HTR-8/SVneo (cell line): ENCODE measurements at regions not wholly inside any gene's neighbourhood (a gene's known extent, or its start where the extent isn't known, plus 50 kb on each side); places are given as distances from the start of the nearest gene placed in this dataset.

Experiments used
- DNase-seq: peaks from one replicate; pipeline ENCODE4 v3.0.0; 2011; ENCODE audit warnings: low spot score, mixed read lengths; ENCODE audit not compliant: insufficient read length
- FAIRE-seq: peaks from 2 replicates; lab custom pipeline; 2011; peaks lifted over from hg19 to GRCh38; lab: Jason Lieb, UNC

- DNase-seq (peak; percentile 36), FAIRE-seq (peak; percentile 65)
These were observed 364.9 kb upstream of the PMFBP1 start for GRCh38 chr16:72536723-72537435.

GRCh38 chr16:72532906-72533410, 361.0 kb upstream of the PMFBP1 start:
- FAIRE-seq (no peak), DNase-seq (peak; percentile 28)

GRCh38 chr16:72530434-72530833, 358.5 kb upstream of the PMFBP1 start:
- FAIRE-seq (peak; percentile 90), DNase-seq (peak; percentile 56)

GRCh38 chr16:72523087-72523486, 351.1 kb upstream of the PMFBP1 start:
- FAIRE-seq (peak; percentile 77), DNase-seq (no peak)

GRCh38 chr16:72517154-72517553, 345.2 kb upstream of the PMFBP1 start:
- DNase-seq (no peak), FAIRE-seq (peak; percentile 9)

- FAIRE-seq (no peak), DNase-seq (no peak)
These were observed 339.2 kb upstream of the PMFBP1 start for GRCh38 chr16:72511171-72511570.

GRCh38 chr16:72508191-72508590, 336.2 kb upstream of the PMFBP1 start:
- no peak for DNase-seq
- no peak for FAIRE-seq

- no peak for FAIRE-seq
- no peak for DNase-seq
These were observed 330.6 kb upstream of the PMFBP1 start for GRCh38 chr16:72502594-72503005.

- DNase-seq = peak; percentile 59
These were observed 330.0 kb upstream of the PMFBP1 start for GRCh38 chr16:72501739-72502593.

GRCh38 chr16:72500545-72500944, 328.6 kb upstream of the PMFBP1 start:
- FAIRE-seq = no peak
- no peak for DNase-seq

More at GRCh38 chr16:72501739-72502593, 330.0 kb upstream of the PMFBP1 start:
- FAIRE-seq = peak; percentile 97

GRCh38 chr16:72493716-72494415, 321.9 kb upstream of the PMFBP1 start:
- FAIRE-seq = no peak
- peak; percentile 25 for DNase-seq

- DNase-seq = no peak
- no peak for FAIRE-seq
These were observed 315.3 kb upstream of the PMFBP1 start for GRCh38 chr16:72487283-72487682.

- DNase-seq (no peak), FAIRE-seq (no peak)
These were observed 310.7 kb upstream of the PMFBP1 start for GRCh38 chr16:72482695-72483094.

- FAIRE-seq (peak; percentile 66), DNase-seq (no peak)
These were observed 309.5 kb upstream of the PMFBP1 start for GRCh38 chr16:72481419-72481818.

- DNase-seq (no peak), FAIRE-seq (peak; percentile 73)
These were observed 309.0 kb upstream of the PMFBP1 start for GRCh38 chr16:72480911-72481310.

GRCh38 chr16:72475688-72476087, 303.7 kb upstream of the PMFBP1 start:
- FAIRE-seq = peak; percentile 82
- no peak for DNase-seq

GRCh38 chr16:72474501-72475123, 302.7 kb upstream of the PMFBP1 start:
- DNase-seq = peak; percentile 62
- peak; percentile 98 for FAIRE-seq

GRCh38 chr16:72473631-72474030, 301.7 kb upstream of the PMFBP1 start:
- DNase-seq (no peak), FAIRE-seq (no peak)

GRCh38 chr16:72471317-72471924, 299.5 kb upstream of the PMFBP1 start:
- FAIRE-seq (peak; percentile 83), DNase-seq (no peak)

GRCh38 chr16:72470541-72470940, 298.6 kb upstream of the PMFBP1 start:
- DNase-seq (no peak), FAIRE-seq (peak; percentile 82)
